Motor neuron (in vitro differentiated cells): ENCODE measurements at regions not wholly inside any gene's neighbourhood (a gene's known extent, or its start where the extent isn't known, plus 50 kb on each side); places are given as distances from the start of the nearest gene placed in this dataset.

ENCODE experiments used
- ATAC-seq, 8 experiments: fragments of 200-7000 bp; cut with Tn5 transposase; replicated peaks in 6 of 8; 2 replicates each; pipeline ENCODE4 v1.8.0; 2021; ENCODE audit warnings: mild to moderate bottlenecking in 8 of 8, moderate library complexity in 8 of 8
- H3K27ac ChIP-seq, 2 donors: fragments of 250-450 bp; sonication (Bioruptor Pico); 2 replicates each; pipeline ENCODE4 v1.9.0; 2021; ENCODE audit warnings: antibody characterized with exemption in 2 of 2, mild to moderate bottlenecking in 2 of 2, moderate library complexity in 1 of 2
- H3K4me1 ChIP-seq, 2 donors: fragments of 250-450 bp; sonication (Bioruptor Pico); replicated peaks in 1 of 2; 2 replicates each; pipeline ENCODE4 v1.6.1; 2021; ENCODE audit warnings: antibody characterized with exemption in 2 of 2, mild to moderate bottlenecking in 2 of 2, moderate library complexity in 1 of 2
- H3K4me3 ChIP-seq, 5 donors: fragments of 250-450 bp; sonication (Bioruptor Pico); 2 replicates each; pipeline ENCODE4 v1.9.0; 2021; ENCODE audit warnings: antibody characterized with exemption in 5 of 5, mild to moderate bottlenecking in 5 of 5, moderate library complexity in 4 of 5
- WGBS, 10 experiments: fragments of 450-650 bp; shearing (Covaris generic); methylation state at CpG; one replicate each; pipeline ENCODE4 v1.0.0; 2022; 5-methylcytosine and 5-hydroxymethylcytosine counted together
- in situ Hi-C, 9 experiments: fragments of 400-800 bp; cut with MboI; loops; one replicate each; pipeline ENCODE4 v1.15.0; 2021; ENCODE audit warnings: low sequenced_read_pairs in 9 of 9, low pct_unique_long_range_greater_than_20kb in 2 of 9; ENCODE audit not compliant: unreplicated experiment in 9 of 9

GRCh38 chr11:71335371-71335770, 83.0 kb upstream of the SHANK2 start:
- Histone ChIP-seq H3K27ac (no peak overlapping the region), H3K4me1 (no peaks in the 10 kb centered on the region), H3K4me3 (no peak overlapping the region)
- in situ Hi-C loops = no loop called here
- WGBS, 10 experiments = 20 to 57% (median 40%) methylated on average over 1 of the region's 1 CpG; no CpG with 5 or more reads in 7 of the 10 experiments
- ATAC-seq = no peak

GRCh38 chr11:71334191-71334590, 81.8 kb upstream of the SHANK2 start:
- no CpG with 5 or more reads among the region's 1 CpG for WGBS, 10 experiments
- Histone ChIP-seq H3K4me3 (no peak overlapping the region), H3K27ac (no peak overlapping the region), H3K4me1 (no peaks in the 10 kb centered on the region)
- ATAC-seq = no peak
- in situ Hi-C loops = no loop called here

GRCh38 chr11:71333473-71333872, 81.1 kb upstream of the SHANK2 start:
- Histone ChIP-seq H3K27ac (no peak overlapping the region), H3K4me1 (no peaks in the 10 kb centered on the region), H3K4me3 (no peak overlapping the region)
- 36 to 100% (median 83%) methylated on average over 1 to 2 of the region's 6 CpGs; no CpG with 5 or more reads in 3 of the 10 experiments for WGBS, 10 experiments
- no peak for ATAC-seq
- in situ Hi-C loops = no loop called here

GRCh38 chr11:71332447-71332846, 80.1 kb upstream of the SHANK2 start:
- Histone ChIP-seq H3K4me1 (no peaks in the 10 kb centered on the region), H3K4me3 (no peak overlapping the region), H3K27ac (no peak overlapping the region)
- ATAC-seq = peak in 3 of 8 experiments; percentile 84 to 85 (median 84)
- in situ Hi-C loops = no loop called here
- WGBS, 10 experiments = 0 to 100% (median 75%) methylated on average over 1 to 5 of the region's 5 CpGs; no CpG with 5 or more reads in 2 of the 10 experiments

- 80 to 100% methylated on average over 1 of the region's 3 CpGs; no CpG with 5 or more reads in 8 of the 10 experiments for WGBS, 10 experiments
- Histone ChIP-seq H3K27ac (no peak overlapping the region), H3K4me1 (no peaks in the 10 kb centered on the region), H3K4me3 (no peak overlapping the region)
- peak in 3 of 8 experiments; percentile 83 to 84 (median 83) for ATAC-seq
- in situ Hi-C loops = no loop called here
Observed at GRCh38 chr11:71332046-71332445, 79.7 kb upstream of the SHANK2 start.

GRCh38 chr11:71331631-71332030, 79.3 kb upstream of the SHANK2 start:
- Histone ChIP-seq H3K4me1 (no peaks in the 10 kb centered on the region), H3K4me3 (no peak overlapping the region), H3K27ac (no peak overlapping the region)
- no peak for ATAC-seq
- in situ Hi-C loops = no loop called here
- WGBS, 10 experiments = 37 to 60% methylated on average over 1 to 2 of the region's 3 CpGs; no CpG with 5 or more reads in 8 of the 10 experiments

- no peak for ATAC-seq
- WGBS, 10 experiments = 70 to 100% (median 86%) methylated on average over 2 to 3 of the region's 3 CpGs; no CpG with 5 or more reads in 6 of the 10 experiments
- H3K27ac ChIP-seq = no peak overlapping the region
- in situ Hi-C loops = no loop called here
- peaks cover 0 to under 1% of the 10 kb centered on the region in 2 donors for H3K4me1 ChIP-seq
- no peak overlapping the region for H3K4me3 ChIP-seq
Observed at GRCh38 chr11:71330996-71331395, 78.6 kb upstream of the SHANK2 start.

- WGBS, 10 experiments = 75 to 87% (median 85%) methylated on average over 2 to 3 of the region's 10 CpGs; no CpG with 5 or more reads in 7 of the 10 experiments
- H3K4me1 ChIP-seq = peaks cover 0 to 7% of the 10 kb centered on the region in 2 donors
- no peak for ATAC-seq
- in situ Hi-C loops = no loop called here
- no peak overlapping the region for H3K27ac ChIP-seq
- H3K4me3 ChIP-seq = no peak overlapping the region
Observed at GRCh38 chr11:71330349-71330748, 78.0 kb upstream of the SHANK2 start.

- ATAC-seq = no peak
- Histone ChIP-seq H3K4me1 (peaks cover 0 to 10% of the 10 kb centered on the region in 2 donors), H3K4me3 (no peak overlapping the region), H3K27ac (no peak overlapping the region)
- in situ Hi-C loops = no loop called here
- WGBS, 10 experiments = 17 to 95% (median 71%) methylated on average over 1 to 5 of the region's 5 CpGs; no CpG with 5 or more reads in 2 of the 10 experiments
Observed at GRCh38 chr11:71329786-71330185, 77.4 kb upstream of the SHANK2 start.

GRCh38 chr11:71329165-71329510, 76.8 kb upstream of the SHANK2 start:
- H3K4me1 ChIP-seq = peaks cover 0 to 10% of the 10 kb centered on the region in 2 donors
- no peak for ATAC-seq
- no peak overlapping the region for H3K27ac ChIP-seq
- in situ Hi-C loops = no loop called here
- 65 to 100% (median 89%) methylated on average over 1 to 2 of the region's 3 CpGs; no CpG with 5 or more reads in 6 of the 10 experiments for WGBS, 10 experiments
- H3K4me3 ChIP-seq = no peak overlapping the region

GRCh38 chr11:71327156-71328085, 75.0 kb upstream of the SHANK2 start:
- Histone ChIP-seq H3K4me1 (peaks cover 0 to 10% of the 10 kb centered on the region in 2 donors), H3K4me3 (no peak overlapping the region), H3K27ac (no peak overlapping the region)
- no peak for ATAC-seq
- in situ Hi-C loops = no loop called here
- 10 to 100% (median 78%) methylated on average over 1 to 9 of the region's 20 CpGs; no CpG with 5 or more reads in 2 of the 10 experiments for WGBS, 10 experiments

- Histone ChIP-seq H3K4me3 (no peak overlapping the region), H3K27ac (no peak overlapping the region), H3K4me1 (peaks cover 0 to 10% of the 10 kb centered on the region in 2 donors)
- WGBS, 10 experiments = 0 to 90% (median 59%) methylated on average over 1 to 4 of the region's 10 CpGs; no CpG with 5 or more reads in 4 of the 10 experiments
- ATAC-seq = no peak
- in situ Hi-C loops = no loop called here
Observed at GRCh38 chr11:71326328-71326940, 74.1 kb upstream of the SHANK2 start.
